BLaER1 treated with 17β-estradiol and CSF1 and Interleukin-3, amounts not matched to agents 10 nM and 100 nM (cell line): ENCODE measurements at regions not wholly inside any gene's neighbourhood (a gene's known extent, or its start where the extent isn't known, plus 50 kb on each side); places are given as distances from the start of the nearest gene placed in this dataset.
A peak's percentile ranks its signal among the peaks of the same experiment; 100 is the strongest.

Source experiments
- H3K27ac ChIP-seq, 11 experiments: shearing (Covaris generic); formaldehyde crosslinking; 2 replicates each; pipeline ENCODE4 v1.8.1; 2022
- H3K27me3 ChIP-seq, 11 experiments: shearing (Covaris generic); formaldehyde crosslinking; 2 replicates each; pipeline ENCODE4 v1.8.1; 2022
- H3K36me3 ChIP-seq, 11 experiments: shearing (Covaris generic); formaldehyde crosslinking; 2 replicates each; pipeline ENCODE4 v1.8.1; 2022
- H3K4me1 ChIP-seq, 10 experiments: shearing (Covaris generic); formaldehyde crosslinking; 2 replicates each; pipeline ENCODE4 v1.8.1; 2022
- H3K4me2 ChIP-seq, 11 experiments: shearing (Covaris generic); formaldehyde crosslinking; 2 replicates each; pipeline ENCODE4 v1.8.1; 2022
- H3K4me3 ChIP-seq, 10 experiments: shearing (Covaris generic); formaldehyde crosslinking; 2 replicates each; pipeline ENCODE4 v1.8.1; 2022
- H3K9ac ChIP-seq, 11 experiments: shearing (Covaris generic); formaldehyde crosslinking; 2 replicates each; pipeline ENCODE4 v1.8.1; 2022
- H3K9me3 ChIP-seq, 11 experiments: shearing (Covaris generic); formaldehyde crosslinking; replicated peaks in 1 of 11; 2 replicates each; pipeline ENCODE4 v1.8.1; 2022
- H4K20me1 ChIP-seq, 11 experiments: shearing (Covaris generic); formaldehyde crosslinking; 2 replicates each; pipeline ENCODE4 v1.8.1; 2022
- Cebpa-rat ChIP-seq, 11 experiments: shearing (Covaris generic); IDR thresholded peaks; 2 replicates each; pipeline ENCODE4 v1.8.1; 2022

GRCh38 chr1:244210884-244211558, 159.9 kb downstream of the ZBTB18 start:
- Histone ChIP-seq H3K9ac (no peak overlapping the region), H3K9me3 (0 out of 22 replicates have a peak, but pooled peaks cover 0 to 3% (median 0%) of the 10 kb centered on the region in 11 experiments), H3K27me3 (no peaks in the 10 kb centered on the region), H3K36me3 (no peaks in the 10 kb centered on the region), H3K27ac (no peak overlapping the region), H4K20me1 (no peaks in the 10 kb centered on the region), H3K4me2 (no peak overlapping the region), H3K4me3 (no peak overlapping the region), H3K4me1 (peaks cover 0 to 13% (median 3%) of the 10 kb centered on the region in 10 experiments; a peak in 6 of 20 replicates)
- no peak for TF ChIP-seq Cebpa-rat (IDR thresholded peaks at IDR 0.05)

GRCh38 chr1:244211559-244211944, 160.5 kb downstream of the ZBTB18 start:
- H4K20me1 ChIP-seq: no peaks in the 10 kb centered on the region
- no peak for TF ChIP-seq Cebpa-rat (IDR thresholded peaks at IDR 0.05)
- H3K4me2 ChIP-seq: no peak overlapping the region

GRCh38 chr1:244212219-244212618, 161.1 kb downstream of the ZBTB18 start:
- H3K4me1 ChIP-seq: peaks cover 0 to 13% (median 3%) of the 10 kb centered on the region in 10 experiments; a peak in 6 of 20 replicates
- 0 out of 22 replicates have a peak, but pooled peaks cover 0 to 3% (median 0%) of the 10 kb centered on the region in 11 experiments for H3K9me3 ChIP-seq
- no peak overlapping the region for H3K9ac ChIP-seq
- H3K4me2 ChIP-seq: no peak overlapping the region
- no peaks in the 10 kb centered on the region for H3K36me3 ChIP-seq
- H3K27me3 ChIP-seq: no peaks in the 10 kb centered on the region
- no peaks in the 10 kb centered on the region for H4K20me1 ChIP-seq
- no peak overlapping the region for H3K27ac ChIP-seq
- H3K4me3 ChIP-seq: no peak overlapping the region
- no peak for TF ChIP-seq Cebpa-rat (IDR thresholded peaks at IDR 0.05)

More at GRCh38 chr1:244211559-244211944, 160.5 kb downstream of the ZBTB18 start:
- peaks cover 0 to 13% (median 3%) of the 10 kb centered on the region in 10 experiments; a peak in 6 of 20 replicates for H3K4me1 ChIP-seq
- no peak overlapping the region for H3K27ac ChIP-seq
- H3K4me3 ChIP-seq: no peak overlapping the region
- no peaks in the 10 kb centered on the region for H3K27me3 ChIP-seq
- 0 out of 22 replicates have a peak, but pooled peaks cover 0 to 3% (median 0%) of the 10 kb centered on the region in 11 experiments for H3K9me3 ChIP-seq
- H3K9ac ChIP-seq: no peak overlapping the region
- no peaks in the 10 kb centered on the region for H3K36me3 ChIP-seq

DNA sequence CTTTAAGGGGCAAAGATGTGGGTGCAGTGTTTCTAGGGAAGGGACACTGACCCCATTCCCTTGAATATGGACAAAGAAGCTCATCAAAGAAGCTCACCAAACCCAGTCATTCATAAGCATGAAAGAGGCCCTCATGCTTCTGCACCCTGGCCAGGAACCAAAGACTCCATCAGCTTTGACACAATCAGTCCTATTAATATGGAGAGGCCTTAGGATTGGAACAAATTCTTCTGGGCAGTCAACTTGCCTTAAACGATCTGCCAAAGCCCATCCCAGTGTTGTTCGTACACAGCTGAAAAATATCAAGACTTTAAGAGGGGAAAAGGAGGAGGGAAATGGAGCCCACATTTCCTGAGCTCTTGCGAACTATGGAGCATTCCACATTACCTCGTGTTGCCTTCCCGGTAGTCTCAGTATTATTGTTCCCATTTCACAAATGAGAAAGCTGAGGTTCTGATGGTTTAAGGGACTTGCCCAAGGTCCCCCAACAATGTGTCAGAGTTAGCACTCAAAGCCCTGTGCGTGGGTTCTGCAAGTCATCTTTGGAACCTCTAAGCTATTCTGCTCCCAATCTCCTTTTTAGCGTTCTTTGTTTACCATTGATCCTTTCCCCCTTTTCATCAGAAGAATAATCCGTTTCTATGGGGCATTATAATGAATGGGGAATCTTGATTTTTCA, 161.9 kb downstream of the ZBTB18 start:
- Histone ChIP-seq H3K4me3 (no peak overlapping the region), H3K4me1 (peaks cover 0 to 13% (median 3%) of the 10 kb centered on the region in 10 experiments; a peak in 6 of 20 replicates), H3K36me3 (no peaks in the 10 kb centered on the region), H3K9me3 (0 out of 22 replicates have a peak, but pooled peaks cover 0 to 3% (median 0%) of the 10 kb centered on the region in 11 experiments), H3K27ac (no peak overlapping the region), H3K9ac (no peak overlapping the region), H4K20me1 (no peaks in the 10 kb centered on the region), H3K4me2 (no peak overlapping the region), H3K27me3 (no peaks in the 10 kb centered on the region)
- TF ChIP-seq Cebpa-rat (IDR thresholded peaks at IDR 0.05): no peak

GRCh38 chr1:244214009-244214967, 163.2 kb downstream of the ZBTB18 start:
- H3K27ac ChIP-seq: no peak overlapping the region

DNA sequence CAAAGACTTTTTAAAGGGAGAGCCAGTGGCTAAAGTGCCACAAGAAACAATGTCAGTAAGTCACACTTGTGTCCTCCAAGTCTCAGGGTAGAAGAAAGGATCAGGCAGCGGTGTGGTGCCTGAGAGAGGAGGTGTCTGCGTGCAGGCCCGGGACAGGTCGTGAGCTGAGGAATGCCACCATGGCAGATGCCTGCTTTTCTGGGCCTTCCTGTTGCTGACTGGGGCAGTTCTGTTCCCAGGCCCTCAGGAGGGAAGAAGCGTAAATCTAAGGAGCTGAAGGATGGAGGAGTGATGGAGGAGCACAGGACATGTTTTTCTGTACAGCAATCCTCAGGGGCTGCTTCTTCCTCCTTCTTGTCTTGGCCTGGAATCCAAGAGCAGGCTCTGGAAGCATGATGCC, 165.8 kb downstream of the ZBTB18 start:
- Histone ChIP-seq H3K4me2 (no peak overlapping the region), H3K27me3 (no peaks in the 10 kb centered on the region), H3K36me3 (no peaks in the 10 kb centered on the region), H4K20me1 (no peaks in the 10 kb centered on the region), H3K9ac (no peak overlapping the region), H3K9me3 (no peaks in the 10 kb centered on the region), H3K4me3 (no peak overlapping the region), H3K27ac (no peak overlapping the region), H3K4me1 (peaks cover 0 to 8% (median 3%) of the 10 kb centered on the region in 10 experiments; a peak in 6 of 20 replicates)
- no peak for TF ChIP-seq Cebpa-rat (IDR thresholded peaks at IDR 0.05)

More at GRCh38 chr1:244214009-244214967, 163.2 kb downstream of the ZBTB18 start:
- Histone ChIP-seq H3K36me3 (no peaks in the 10 kb centered on the region), H3K27me3 (no peaks in the 10 kb centered on the region), H3K4me1 (peaks cover 0 to 13% (median 3%) of the 10 kb centered on the region in 10 experiments; a peak in 6 of 20 replicates), H3K9me3 (0 out of 22 replicates have a peak, but pooled peaks cover 0 to 3% (median 0%) of the 10 kb centered on the region in 11 experiments), H4K20me1 (no peaks in the 10 kb centered on the region), H3K9ac (no peak overlapping the region), H3K4me2 (peak overlapping the region in 4 of 11 experiments; percentile 13 to 26 (median 18); a peak in 4 of 22 replicates), H3K4me3 (no peak overlapping the region)
- no peak for TF ChIP-seq Cebpa-rat (IDR thresholded peaks at IDR 0.05)

GRCh38 chr1:244217711-244218110, 166.6 kb downstream of the ZBTB18 start:
- no peak overlapping the region for H3K27ac ChIP-seq
- H3K27me3 ChIP-seq: no peaks in the 10 kb centered on the region
- no peaks in the 10 kb centered on the region for H3K36me3 ChIP-seq
- no peak overlapping the region for H3K4me2 ChIP-seq
- no peaks in the 10 kb centered on the region for H3K9me3 ChIP-seq
- H3K9ac ChIP-seq: no peak overlapping the region
- no peaks in the 10 kb centered on the region for H4K20me1 ChIP-seq
- peaks cover 0 to 9% (median 3%) of the 10 kb centered on the region in 10 experiments; a peak in 6 of 20 replicates for H3K4me1 ChIP-seq
- TF ChIP-seq Cebpa-rat (IDR thresholded peaks at IDR 0.05): no peak
- no peak overlapping the region for H3K4me3 ChIP-seq

- Histone ChIP-seq H3K4me1 (peaks cover 0 to 14% (median 4%) of the 10 kb centered on the region in 10 experiments; a peak in 6 of 20 replicates), H3K27me3 (no peaks in the 10 kb centered on the region), H3K9me3 (peaks cover 0 to 1% (median 0%) of the 10 kb centered on the region in 11 experiments; a peak in 1 of 22 replicates), H3K4me2 (no peak overlapping the region), H4K20me1 (no peaks in the 10 kb centered on the region), H3K4me3 (no peak overlapping the region), H3K36me3 (no peaks in the 10 kb centered on the region), H3K9ac (no peak overlapping the region), H3K27ac (no peak overlapping the region)
- TF ChIP-seq Cebpa-rat (IDR thresholded peaks at IDR 0.05): no peak
Observed at GRCh38 chr1:244218220-244218619, 167.1 kb downstream of the ZBTB18 start.
